ENCODE measurements at regions not wholly inside any gene's neighbourhood (a gene's known extent, or its start where the extent isn't known, plus 50 kb on each side); places are given as distances from the start of the nearest gene placed in this dataset.
A peak's percentile ranks its signal among the peaks of the same experiment; 100 is the strongest.

DNA sequence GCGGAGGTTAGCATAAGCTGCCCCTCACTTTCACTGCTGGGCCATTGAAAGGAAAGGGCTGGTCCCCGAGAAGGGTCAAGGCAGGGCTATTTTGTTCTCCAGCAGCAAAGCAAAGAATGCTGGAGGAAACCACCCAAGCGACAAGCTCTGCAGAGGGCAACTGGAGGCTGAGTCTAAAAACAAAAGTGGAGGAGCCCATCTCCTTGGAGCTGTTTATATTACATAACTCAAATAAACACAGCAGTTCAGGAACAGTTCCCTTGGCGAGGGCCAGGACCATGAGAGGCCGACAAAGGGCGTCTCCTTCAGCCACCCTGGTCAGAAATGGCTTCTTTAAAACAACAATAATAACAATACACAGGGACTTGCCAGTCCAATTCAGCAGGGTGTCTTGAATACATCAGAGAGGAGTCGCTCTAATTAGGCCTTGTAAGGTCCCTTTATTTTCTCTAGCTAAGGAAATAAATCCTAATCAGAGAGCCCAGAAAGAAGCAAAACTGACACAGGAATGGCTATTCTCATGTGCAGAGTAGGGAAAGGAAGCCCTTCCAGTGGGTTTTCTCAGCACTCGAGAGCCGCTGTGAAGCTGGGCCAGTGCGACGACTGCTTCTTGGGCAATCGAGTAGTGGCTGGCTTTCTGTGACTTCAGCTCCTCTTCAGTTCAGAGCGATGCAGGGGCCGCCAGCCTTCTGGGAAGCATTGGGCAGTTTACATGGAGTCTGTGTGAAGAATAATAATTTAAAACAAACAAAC, 57.0 kb upstream of the TARBP1 start:
- Histone ChIP-seq H3K4ac (replicated peaks; ENCODE audit: insufficient read length, low read depth, low read length) (no peak overlapping the region), H3K36me3 (ENCODE audit: control insufficient read depth in 2 of 4, insufficient read depth in 4 of 4, low read length in 3 of 4) (no peaks in the 10 kb centered on the region), H2BK120ac (replicated peaks; ENCODE audit: low read depth, low read length) (no peak overlapping the region), H3K4me2 (ENCODE audit: insufficient read depth in 1 of 2, low read depth in 2 of 2, low read length in 2 of 2) (no peak overlapping the region), H3K56ac (replicated peaks; ENCODE audit: insufficient read length, low read depth, low read length) (no peak overlapping the region), H2AFZ (ENCODE audit: low read length) (0 out of 2 replicates have a peak overlapping the region, but pooled peaks have one; percentile 4), H3K23ac (ENCODE audit: insufficient read length) (no peak overlapping the region), H3K79me1 (ENCODE audit: low read depth, low read length) (no peaks in the 10 kb centered on the region), H3K4me1 (replicated peaks in 1 of 4; ENCODE audit: control insufficient read depth in 3 of 4, insufficient read depth in 4 of 4, low read length in 3 of 4) (peaks cover 0 to 7% (median 4%) of the 10 kb centered on the region in 4 experiments; a peak in 6 of 7 replicates), H4K8ac (ENCODE audit: extremely low read depth, insufficient read depth, low read length) (no peak overlapping the region), H4K5ac (ENCODE audit: insufficient read length, low read depth, low read length) (no peak overlapping the region), H3K4me3 (ENCODE audit: extremely low read depth in 1 of 4, insufficient read depth in 2 of 4, low read depth in 3 of 4, low read length in 4 of 4) (no peak overlapping the region), H2BK20ac (ENCODE audit: low read length) (no peak overlapping the region), H2BK15ac (ENCODE audit: low read length) (no peak overlapping the region), H3K27me3 (replicated peaks in 1 of 4; ENCODE audit: control insufficient read depth in 3 of 4, extremely low read depth in 1 of 4, insufficient read depth in 3 of 4, low read length in 3 of 4) (no peaks in the 10 kb centered on the region), H3K14ac (ENCODE audit: insufficient read length) (no peak overlapping the region), H4K91ac (replicated peaks; ENCODE audit: insufficient read length, low read length) (no peak overlapping the region), H4K20me1 (replicated peaks in 1 of 2; ENCODE audit: control insufficient read depth in 1 of 2, insufficient read depth in 2 of 2, low read length in 2 of 2) (no peaks in the 10 kb centered on the region), H3K9me3 (ENCODE audit: insufficient read depth in 2 of 2, low read depth in 1 of 2, low read length in 1 of 2) (no peaks in the 10 kb centered on the region), H3K9ac (replicated peaks in 1 of 4; ENCODE audit: extremely low read depth in 1 of 4, low read depth in 3 of 4, low read length in 3 of 4) (no peak overlapping the region), H3K23me2 (ENCODE audit: low read depth, low read length) (peaks cover 2% of the 10 kb centered on the region; the same call in 1 of the 2 replicates), H3K18ac (ENCODE audit: extremely low read depth, low read length) (no peak overlapping the region), H3K27ac (ENCODE audit: low read depth, low read length) (no peak overlapping the region), H3K79me2 (ENCODE audit: control insufficient read depth in 1 of 2, insufficient read depth in 2 of 2, low read length in 2 of 2) (no peaks in the 10 kb centered on the region), H2BK5ac (ENCODE audit: low read depth, low read length) (no peak overlapping the region), H2BK12ac (ENCODE audit: low read depth, low read length) (no peak overlapping the region), H2AK5ac (ENCODE audit: low read depth, low read length) (no peak overlapping the region)
- ChIA-PET CTCF (ENCODE audit: partially characterized antibody) (interaction anchor here (0.7 to 1.5 kb wide), 4 partner anchors 9 to 556 kb away, joined by 3 to 7 read pairs (median 4); no protein-coding TSS in a partner anchor), POLR2A (ENCODE audit: partially characterized antibody) (interaction anchor here (1.1 to 1.8 kb wide), 2 partner anchors 9 to 64 kb away, joined by 3 read pairs; no protein-coding TSS in a partner anchor)
- no peak for DNase-seq (ENCODE audit: low read depth in 1 of 2, low spot score in 2 of 2)
- no peak for FAIRE-seq
- WGBS, 2 experiments (ENCODE audit: extremely low coverage in 1 of 2, insufficient coverage in 1 of 2, insufficient read length in 1 of 2, insufficient replicate concordance in 2 of 2, low coverage in 1 of 2, low lambda C conversion rate in 2 of 2, missing lambda C conversion rate in 1 of 2): 85% methylated on average over 14 of the region's 14 CpGs; no CpG with 5 or more reads in 1 of the 2 experiments
- TF ChIP-seq POLR2AphosphoS5 (IDR thresholded peaks at IDR 0.05; ENCODE audit: low read depth, low read length) (no peak), RNF2 (IDR thresholded peaks at IDR 0.05; ENCODE audit: borderline replicate concordance, low read depth, low read length, missing control alignments, poor library complexity, severe bottlenecking) (no peak), SAP30 (IDR thresholded peaks at IDR 0.05; ENCODE audit: insufficient read depth, insufficient replicate concordance, low read length) (no peak), RFX5 (IDR thresholded peaks at IDR 0.05; ENCODE audit: borderline replicate concordance, low read depth, low read length) (no peak), TAF1 (IDR thresholded peaks at IDR 0.05; ENCODE audit: low read depth, low read length) (no peak), PHF8 (conservative IDR thresholded peaks at IDR 0.05; ENCODE audit: low read depth, low read length) (no peak), RAD21 (IDR thresholded peaks at IDR 0.05 in 1 of 2, conservative IDR thresholded peaks at IDR 0.05 in 1 of 2; ENCODE audit: low read depth in 2 of 2, low read length in 2 of 2) (no peak), BRCA1 (IDR thresholded peaks at IDR 0.05; ENCODE audit: low read depth, low read length) (no peak), SP1 (IDR thresholded peaks at IDR 0.05; ENCODE audit: low read depth, low read length) (no peak), CREB1 (IDR thresholded peaks at IDR 0.05) (no peak)
- TF ChIP-seq, protein P1, sequence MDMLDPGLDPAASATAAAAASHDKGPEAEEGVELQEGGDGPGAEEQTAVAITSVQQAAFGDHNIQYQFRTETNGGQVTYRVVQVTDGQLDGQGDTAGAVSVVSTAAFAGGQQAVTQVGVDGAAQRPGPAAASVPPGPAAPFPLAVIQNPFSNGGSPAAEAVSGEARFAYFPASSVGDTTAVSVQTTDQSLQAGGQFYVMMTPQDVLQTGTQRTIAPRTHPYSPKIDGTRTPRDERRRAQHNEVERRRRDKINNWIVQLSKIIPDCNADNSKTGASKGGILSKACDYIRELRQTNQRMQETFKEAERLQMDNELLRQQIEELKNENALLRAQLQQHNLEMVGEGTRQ (IDR thresholded peaks at IDR 0.05; ENCODE audit: low read length): no peak

Measured in H1 (cell line).